ENCODE measurements at regions not wholly inside any gene's neighbourhood (a gene's known extent, or its start where the extent isn't known, plus 50 kb on each side); places are given as distances from the start of the nearest gene placed in this dataset.

GRCh38 chr2:43107679-43108078, 118.7 kb downstream of the ZFP36L2 start:
- no peak for DNase-seq (ENCODE audit: low read depth in 3 of 3)

GRCh38 chr2:43106559-43107527, 119.6 kb downstream of the ZFP36L2 start:
- DNase-seq (ENCODE audit: low read depth in 3 of 3): no peak

- DNase-seq (ENCODE audit: low read depth in 3 of 3): no peak
Measured at GRCh38 chr2:43105586-43106558, 120.5 kb downstream of the ZFP36L2 start.

- no peak for DNase-seq (ENCODE audit: low read depth in 3 of 3)
Measured at GRCh38 chr2:43104763-43105162, 121.6 kb downstream of the ZFP36L2 start.

GRCh38 chr2:43104106-43104505, 122.3 kb downstream of the ZFP36L2 start:
- DNase-seq (ENCODE audit: low read depth in 3 of 3): no peak

- DNase-seq (ENCODE audit: low read depth in 3 of 3): no peak
Measured at GRCh38 chr2:43103093-43103404, 123.4 kb downstream of the ZFP36L2 start.

GRCh38 chr2:43102366-43103092, 123.9 kb downstream of the ZFP36L2 start:
- DNase-seq (ENCODE audit: low read depth in 3 of 3): no peak

GRCh38 chr2:43101751-43102150, 124.7 kb downstream of the ZFP36L2 start:
- no peak for DNase-seq (ENCODE audit: low read depth in 3 of 3)

GRCh38 chr2:43100883-43101662, 125.3 kb downstream of the ZFP36L2 start:
- DNase-seq (ENCODE audit: low read depth in 3 of 3): no peak

GRCh38 chr2:43100362-43100882, 126.0 kb downstream of the ZFP36L2 start:
- DNase-seq (ENCODE audit: low read depth in 3 of 3): no peak

GRCh38 chr2:43099797-43100196, 126.6 kb downstream of the ZFP36L2 start:
- DNase-seq (ENCODE audit: low read depth in 3 of 3): no peak

- DNase-seq (ENCODE audit: low read depth in 3 of 3): no peak
Measured at GRCh38 chr2:43098539-43098938, 127.9 kb downstream of the ZFP36L2 start.

GRCh38 chr2:43097644-43098408, 128.6 kb downstream of the ZFP36L2 start:
- DNase-seq (ENCODE audit: low read depth in 3 of 3): no peak

GRCh38 chr2:43095533-43096295, 130.7 kb downstream of the ZFP36L2 start:
- no peak for DNase-seq (ENCODE audit: low read depth in 3 of 3)

- DNase-seq (ENCODE audit: low read depth in 3 of 3): no peak
Measured at GRCh38 chr2:43092520-43093179, 133.8 kb downstream of the ZFP36L2 start.

GRCh38 chr2:43090317-43090716, 136.1 kb downstream of the ZFP36L2 start:
- no peak for DNase-seq (ENCODE audit: low read depth in 3 of 3)

- no peak for DNase-seq (ENCODE audit: low read depth in 3 of 3)
Measured at GRCh38 chr2:43088143-43089073, 138.0 kb downstream of the ZFP36L2 start.

- DNase-seq (ENCODE audit: low read depth in 3 of 3): no peak
Measured at GRCh38 chr2:43087413-43087812, 139.0 kb downstream of the ZFP36L2 start.
